ENCODE measurements at regions not wholly inside any gene's neighbourhood (a gene's known extent, or its start where the extent isn't known, plus 50 kb on each side); places are given as distances from the start of the nearest gene placed in this dataset.

- Histone ChIP-seq H3K27me3 (ENCODE audit: control insufficient read depth in 5 of 5, insufficient read depth in 4 of 5, low read length in 5 of 5) (no peaks in the 10 kb centered on the region), H3K4me1 (ENCODE audit: control insufficient read depth in 5 of 5, insufficient read depth in 5 of 5, low read length in 5 of 5) (no peaks in the 10 kb centered on the region), H3K27ac (ENCODE audit: low read depth, low read length) (no peak overlapping the region), H3K36me3 (ENCODE audit: control insufficient read depth in 5 of 5, insufficient read depth in 5 of 5, low read length in 5 of 5) (no peaks in the 10 kb centered on the region), H3K9me3 (ENCODE audit: control insufficient read depth in 5 of 5, low read length in 5 of 5) (peaks cover 0 to 10% (median 3%) of the 10 kb centered on the region in 5 donors), H3K4me3 (ENCODE audit: low read depth in 1 of 5, low read length in 5 of 5) (no peak overlapping the region), H3K9ac (ENCODE audit: low read length in 5 of 5) (no peak overlapping the region)
These were observed 1539.7 kb upstream of the ACVR2A start for GRCh38 chr2:146305164-146305563.

GRCh38 chr2:146301287-146301686 is 1543.5 kb upstream of the ACVR2A start:
- no peak overlapping the region for H3K4me3 ChIP-seq (ENCODE audit: low read depth in 1 of 5, low read length in 5 of 5)
- H3K4me1 ChIP-seq (ENCODE audit: control insufficient read depth in 5 of 5, insufficient read depth in 5 of 5, low read length in 5 of 5): no peaks in the 10 kb centered on the region
- no peaks in the 10 kb centered on the region for H3K27me3 ChIP-seq (ENCODE audit: control insufficient read depth in 5 of 5, insufficient read depth in 4 of 5, low read length in 5 of 5)
- H3K27ac ChIP-seq (ENCODE audit: low read depth, low read length): no peak overlapping the region
- no peaks in the 10 kb centered on the region for H3K36me3 ChIP-seq (ENCODE audit: control insufficient read depth in 5 of 5, insufficient read depth in 5 of 5, low read length in 5 of 5)
- peaks cover 0 to 6% (median 2%) of the 10 kb centered on the region in 5 donors for H3K9me3 ChIP-seq (ENCODE audit: control insufficient read depth in 5 of 5, low read length in 5 of 5)
- no peak overlapping the region for H3K9ac ChIP-seq (ENCODE audit: low read length in 5 of 5)

GRCh38 chr2:146295080-146295670 is 1549.7 kb upstream of the ACVR2A start:
- peaks cover 7 to 17% (median 15%) of the 10 kb centered on the region in 5 donors for H3K9me3 ChIP-seq (ENCODE audit: control insufficient read depth in 5 of 5, low read length in 5 of 5)
- no peaks in the 10 kb centered on the region for H3K36me3 ChIP-seq (ENCODE audit: control insufficient read depth in 5 of 5, insufficient read depth in 5 of 5, low read length in 5 of 5)
- H3K4me1 ChIP-seq (ENCODE audit: control insufficient read depth in 5 of 5, insufficient read depth in 5 of 5, low read length in 5 of 5): no peaks in the 10 kb centered on the region
- no peaks in the 10 kb centered on the region for H3K27me3 ChIP-seq (ENCODE audit: control insufficient read depth in 5 of 5, insufficient read depth in 4 of 5, low read length in 5 of 5)
- H3K9ac ChIP-seq (ENCODE audit: low read length in 5 of 5): no peak overlapping the region
- no peak overlapping the region for H3K27ac ChIP-seq (ENCODE audit: low read depth, low read length)
- no peak overlapping the region for H3K4me3 ChIP-seq (ENCODE audit: low read depth in 1 of 5, low read length in 5 of 5)

DNA sequence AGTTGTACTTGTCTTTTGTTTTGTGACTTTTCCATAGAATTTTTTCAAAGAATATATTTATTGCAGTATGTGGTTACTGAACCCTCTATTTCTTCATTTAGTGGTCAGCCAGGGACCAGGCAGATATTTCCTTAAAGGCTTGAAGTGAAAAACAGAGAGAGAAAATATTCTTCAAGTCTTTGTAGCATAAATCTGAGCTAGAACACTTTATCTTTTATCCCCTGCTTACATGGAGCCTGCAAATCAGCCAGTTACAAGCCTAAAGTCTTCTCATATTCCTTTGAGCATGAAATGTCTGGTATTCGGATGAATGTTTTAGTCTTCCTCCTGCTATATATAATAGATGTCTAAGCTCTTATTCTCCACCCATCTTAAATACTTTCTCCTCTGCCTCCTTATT is 1557.5 kb upstream of the ACVR2A start:
- H3K27me3 ChIP-seq (ENCODE audit: control insufficient read depth in 5 of 5, insufficient read depth in 4 of 5, low read length in 5 of 5): no peaks in the 10 kb centered on the region
- H3K27ac ChIP-seq (ENCODE audit: low read depth, low read length): no peak overlapping the region
- no peaks in the 10 kb centered on the region for H3K4me1 ChIP-seq (ENCODE audit: control insufficient read depth in 5 of 5, insufficient read depth in 5 of 5, low read length in 5 of 5)
- no peak overlapping the region for H3K9ac ChIP-seq (ENCODE audit: low read length in 5 of 5)
- H3K9me3 ChIP-seq (ENCODE audit: control insufficient read depth in 5 of 5, low read length in 5 of 5): peaks cover 0 to 17% (median 0%) of the 10 kb centered on the region in 5 donors
- no peak overlapping the region for H3K4me3 ChIP-seq (ENCODE audit: low read depth in 1 of 5, low read length in 5 of 5)
- no peaks in the 10 kb centered on the region for H3K36me3 ChIP-seq (ENCODE audit: control insufficient read depth in 5 of 5, insufficient read depth in 5 of 5, low read length in 5 of 5)

DNA sequence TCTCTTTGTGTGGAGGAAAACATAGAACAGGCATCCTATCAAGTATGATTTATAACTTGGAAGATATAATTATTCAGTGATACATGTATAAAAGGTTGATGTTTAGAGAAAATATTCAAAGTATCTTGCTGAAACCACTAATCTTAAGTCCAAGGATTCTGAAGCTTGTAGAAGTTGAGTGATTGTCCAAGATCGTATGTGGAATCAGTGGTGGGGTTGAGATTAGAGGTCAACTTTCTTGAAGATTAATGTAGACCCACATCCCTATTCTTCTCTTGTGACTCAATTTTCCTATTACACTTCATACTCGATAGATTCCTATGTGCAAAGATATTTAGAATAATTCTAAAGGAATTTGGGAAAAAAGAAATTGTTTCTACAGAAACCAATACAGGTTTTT is 1565.9 kb upstream of the ACVR2A start:
- H3K4me1 ChIP-seq (ENCODE audit: control insufficient read depth in 5 of 5, insufficient read depth in 5 of 5, low read length in 5 of 5): no peaks in the 10 kb centered on the region
- H3K9ac ChIP-seq (ENCODE audit: low read length in 5 of 5): no peak overlapping the region
- H3K9me3 ChIP-seq (ENCODE audit: control insufficient read depth in 5 of 5, low read length in 5 of 5): no peaks in the 10 kb centered on the region

GRCh38 chr2:146271131-146271831 is 1573.5 kb upstream of the ACVR2A start:
- Histone ChIP-seq H3K36me3 (ENCODE audit: control insufficient read depth in 5 of 5, insufficient read depth in 5 of 5, low read length in 5 of 5) (no peaks in the 10 kb centered on the region), H3K9ac (ENCODE audit: low read length in 5 of 5) (no peak overlapping the region), H3K9me3 (ENCODE audit: control insufficient read depth in 5 of 5, low read length in 5 of 5) (no peaks in the 10 kb centered on the region), H3K27ac (ENCODE audit: low read depth, low read length) (no peak overlapping the region), H3K4me3 (ENCODE audit: low read depth in 1 of 5, low read length in 5 of 5) (no peak overlapping the region), H3K27me3 (ENCODE audit: control insufficient read depth in 5 of 5, insufficient read depth in 4 of 5, low read length in 5 of 5) (no peaks in the 10 kb centered on the region), H3K4me1 (ENCODE audit: control insufficient read depth in 5 of 5, insufficient read depth in 5 of 5, low read length in 5 of 5) (no peaks in the 10 kb centered on the region)

More for the DNA sequence above, 1565.9 kb upstream of the ACVR2A start:
- H3K27ac ChIP-seq (ENCODE audit: low read depth, low read length): no peak overlapping the region
- H3K27me3 ChIP-seq (ENCODE audit: control insufficient read depth in 5 of 5, insufficient read depth in 4 of 5, low read length in 5 of 5): no peaks in the 10 kb centered on the region
- no peaks in the 10 kb centered on the region for H3K36me3 ChIP-seq (ENCODE audit: control insufficient read depth in 5 of 5, insufficient read depth in 5 of 5, low read length in 5 of 5)
- no peak overlapping the region for H3K4me3 ChIP-seq (ENCODE audit: low read depth in 1 of 5, low read length in 5 of 5)

DNA sequence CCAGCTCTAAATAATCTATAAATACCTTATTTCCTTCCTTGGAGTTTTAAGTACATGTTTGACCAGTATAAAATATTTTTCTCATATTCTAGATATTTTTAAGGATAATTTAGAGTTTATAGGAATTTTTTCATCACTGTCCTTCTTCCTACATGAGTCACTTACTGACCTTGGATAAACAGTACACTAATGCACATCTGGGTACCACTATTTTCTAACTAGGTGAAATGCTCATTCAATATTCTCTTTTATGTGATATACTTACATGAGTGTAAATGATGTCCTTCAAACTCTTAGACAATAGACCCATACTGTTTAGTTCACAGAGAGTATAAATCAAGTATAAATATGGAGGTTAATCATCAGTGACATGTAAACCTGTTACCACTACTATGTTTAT is 1574.2 kb upstream of the ACVR2A start:
- Histone ChIP-seq H3K4me3 (ENCODE audit: low read depth in 1 of 5, low read length in 5 of 5) (no peak overlapping the region), H3K27me3 (ENCODE audit: control insufficient read depth in 5 of 5, insufficient read depth in 4 of 5, low read length in 5 of 5) (no peaks in the 10 kb centered on the region), H3K27ac (ENCODE audit: low read depth, low read length) (no peak overlapping the region), H3K36me3 (ENCODE audit: control insufficient read depth in 5 of 5, insufficient read depth in 5 of 5, low read length in 5 of 5) (no peaks in the 10 kb centered on the region), H3K4me1 (ENCODE audit: control insufficient read depth in 5 of 5, insufficient read depth in 5 of 5, low read length in 5 of 5) (no peaks in the 10 kb centered on the region), H3K9me3 (ENCODE audit: control insufficient read depth in 5 of 5, low read length in 5 of 5) (no peaks in the 10 kb centered on the region), H3K9ac (ENCODE audit: low read length in 5 of 5) (no peak overlapping the region)

DNA sequence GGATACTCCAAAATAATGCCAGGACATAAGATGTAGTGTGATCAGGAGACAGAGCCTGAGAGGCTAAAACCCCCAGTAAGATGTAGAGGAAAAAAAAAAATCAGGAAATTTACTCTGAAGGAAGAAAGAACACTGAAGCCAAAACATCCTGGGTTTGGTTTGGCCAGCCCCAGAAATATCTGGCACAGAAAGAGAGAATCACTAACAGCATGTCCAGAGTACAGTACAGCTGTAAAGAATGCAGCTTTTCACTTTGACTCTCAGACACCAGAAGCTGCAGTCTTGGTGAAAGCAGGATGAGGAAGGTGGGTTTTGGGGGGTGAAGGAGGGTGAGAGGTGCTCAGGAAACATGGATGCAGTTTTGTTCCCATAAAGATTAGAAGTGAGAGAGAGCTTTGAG is 1577.7 kb upstream of the ACVR2A start:
- Histone ChIP-seq H3K27ac (ENCODE audit: low read depth, low read length) (no peak overlapping the region), H3K36me3 (ENCODE audit: control insufficient read depth in 5 of 5, insufficient read depth in 5 of 5, low read length in 5 of 5) (no peaks in the 10 kb centered on the region), H3K4me3 (ENCODE audit: low read depth in 1 of 5, low read length in 5 of 5) (no peak overlapping the region), H3K9ac (ENCODE audit: low read length in 5 of 5) (no peak overlapping the region), H3K9me3 (ENCODE audit: control insufficient read depth in 5 of 5, low read length in 5 of 5) (peaks cover 0 to 3% (median 0%) of the 10 kb centered on the region in 5 donors), H3K27me3 (ENCODE audit: control insufficient read depth in 5 of 5, insufficient read depth in 4 of 5, low read length in 5 of 5) (no peaks in the 10 kb centered on the region), H3K4me1 (ENCODE audit: control insufficient read depth in 5 of 5, insufficient read depth in 5 of 5, low read length in 5 of 5) (no peaks in the 10 kb centered on the region)

GRCh38 chr2:146265656-146266055 is 1579.2 kb upstream of the ACVR2A start:
- Histone ChIP-seq H3K4me1 (ENCODE audit: control insufficient read depth in 5 of 5, insufficient read depth in 5 of 5, low read length in 5 of 5) (no peaks in the 10 kb centered on the region), H3K9ac (ENCODE audit: low read length in 5 of 5) (no peak overlapping the region), H3K36me3 (ENCODE audit: control insufficient read depth in 5 of 5, insufficient read depth in 5 of 5, low read length in 5 of 5) (no peaks in the 10 kb centered on the region), H3K27ac (ENCODE audit: low read depth, low read length) (no peak overlapping the region), H3K4me3 (ENCODE audit: low read depth in 1 of 5, low read length in 5 of 5) (no peak overlapping the region), H3K27me3 (ENCODE audit: control insufficient read depth in 5 of 5, insufficient read depth in 4 of 5, low read length in 5 of 5) (no peaks in the 10 kb centered on the region), H3K9me3 (ENCODE audit: control insufficient read depth in 5 of 5, low read length in 5 of 5) (peaks cover 0 to 3% (median 0%) of the 10 kb centered on the region in 5 donors)

- Histone ChIP-seq H3K36me3 (ENCODE audit: control insufficient read depth in 5 of 5, insufficient read depth in 5 of 5, low read length in 5 of 5) (no peaks in the 10 kb centered on the region), H3K4me1 (ENCODE audit: control insufficient read depth in 5 of 5, insufficient read depth in 5 of 5, low read length in 5 of 5) (no peaks in the 10 kb centered on the region), H3K9me3 (ENCODE audit: control insufficient read depth in 5 of 5, low read length in 5 of 5) (peaks cover 0 to 3% (median 0%) of the 10 kb centered on the region in 5 donors), H3K27ac (ENCODE audit: low read depth, low read length) (no peak overlapping the region), H3K27me3 (ENCODE audit: control insufficient read depth in 5 of 5, insufficient read depth in 4 of 5, low read length in 5 of 5) (no peaks in the 10 kb centered on the region), H3K9ac (ENCODE audit: low read length in 5 of 5) (no peak overlapping the region), H3K4me3 (ENCODE audit: low read depth in 1 of 5, low read length in 5 of 5) (no peak overlapping the region)
These were observed 1582.2 kb upstream of the ACVR2A start for GRCh38 chr2:146262606-146263005.
